Endometrial microvascular endothelial cells (primary cell): ENCODE measurements at regions not wholly inside any gene's neighbourhood (a gene's known extent, or its start where the extent isn't known, plus 50 kb on each side); places are given as distances from the start of the nearest gene placed in this dataset.

Experiments used
- in situ Hi-C: cut with HindIII; loops from 2 replicates; pipeline ENCODE4 v1.10.0; 2017; ENCODE audit warnings: low sequenced_read_pairs, low pct_unique_long_range_greater_than_20kb; ENCODE audit errors: inconsistent ontology term

GRCh38 chr3:104785947-104786346 lies 580.8 kb upstream of the ALCAM start:
- in situ Hi-C loops = no loop called here

GRCh38 chr3:104787306-104787705 lies 579.4 kb upstream of the ALCAM start:
- in situ Hi-C loops = no loop called here

- in situ Hi-C loops = no loop called here
Observed at GRCh38 chr3:104788807-104789206, 577.9 kb upstream of the ALCAM start.

GRCh38 chr3:104791331-104791730 lies 575.4 kb upstream of the ALCAM start:
- in situ Hi-C loops = no loop called here

GRCh38 chr3:104796556-104796955 lies 570.2 kb upstream of the ALCAM start:
- in situ Hi-C loops = no loop called here

- in situ Hi-C loops = no loop called here
Observed at GRCh38 chr3:104805042-104805441, 561.7 kb upstream of the ALCAM start.

DNA sequence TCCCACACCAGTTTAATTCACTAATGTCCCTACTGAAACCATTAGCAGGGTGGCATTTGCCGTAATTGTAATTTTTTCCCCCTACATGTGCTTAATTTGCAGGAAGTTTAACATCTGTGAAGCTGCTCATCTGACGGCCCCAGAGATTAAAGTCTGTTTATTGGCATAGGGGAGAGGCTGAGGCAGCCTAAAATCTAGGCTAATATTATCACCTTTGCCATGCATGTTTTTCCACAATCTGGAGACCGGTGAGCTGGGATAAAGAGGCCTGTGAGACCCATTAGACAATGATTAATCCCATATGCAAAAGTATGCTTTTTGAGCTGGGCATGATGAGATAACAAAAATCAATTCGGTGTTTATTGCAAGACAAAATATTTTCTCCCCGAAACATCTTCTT lies 561.2 kb upstream of the ALCAM start:
- in situ Hi-C loops = no loop called here

- in situ Hi-C loops = no loop called here
Observed at GRCh38 chr3:104810896-104811295, 555.8 kb upstream of the ALCAM start.

DNA sequence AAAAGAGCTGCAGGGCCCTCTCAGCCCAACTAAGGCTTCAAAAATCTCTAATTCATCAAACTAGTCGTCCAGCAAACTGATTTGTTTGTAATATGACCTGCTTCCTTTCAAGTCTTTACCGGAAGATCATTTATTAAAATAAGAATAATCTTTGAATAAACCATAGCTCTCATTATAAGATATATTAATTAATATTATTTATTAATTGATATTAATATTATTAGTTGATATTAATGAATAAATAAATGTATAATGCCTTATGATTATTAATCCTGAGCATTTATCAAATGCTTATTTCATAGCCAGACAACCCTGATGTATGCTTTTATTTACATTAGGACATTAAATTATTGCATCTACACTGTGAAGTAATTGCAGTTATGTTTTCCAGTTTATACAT lies 550.7 kb upstream of the ALCAM start:
- in situ Hi-C loops = no loop called here

DNA sequence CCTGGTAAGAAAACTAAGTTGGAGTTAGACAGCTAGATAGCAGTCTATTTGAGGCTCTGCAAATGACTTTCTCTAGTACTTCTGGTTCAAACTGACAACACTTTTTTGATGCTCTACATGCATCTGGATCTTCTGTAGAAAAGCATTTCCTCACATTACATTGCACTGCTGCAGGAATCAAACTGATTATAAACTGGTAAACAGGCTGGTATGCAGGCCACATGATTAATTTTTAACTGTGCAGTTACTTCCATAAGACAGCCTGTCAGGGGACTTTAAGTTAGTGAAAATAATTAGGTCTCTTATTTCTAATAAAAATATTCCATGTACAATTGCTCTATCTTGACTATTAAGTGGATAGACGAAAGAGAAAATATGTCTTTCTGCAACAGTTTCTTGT lies 550.0 kb upstream of the ALCAM start:
- in situ Hi-C loops = no loop called here

GRCh38 chr3:104819333-104819732 lies 547.4 kb upstream of the ALCAM start:
- in situ Hi-C loops = no loop called here

DNA sequence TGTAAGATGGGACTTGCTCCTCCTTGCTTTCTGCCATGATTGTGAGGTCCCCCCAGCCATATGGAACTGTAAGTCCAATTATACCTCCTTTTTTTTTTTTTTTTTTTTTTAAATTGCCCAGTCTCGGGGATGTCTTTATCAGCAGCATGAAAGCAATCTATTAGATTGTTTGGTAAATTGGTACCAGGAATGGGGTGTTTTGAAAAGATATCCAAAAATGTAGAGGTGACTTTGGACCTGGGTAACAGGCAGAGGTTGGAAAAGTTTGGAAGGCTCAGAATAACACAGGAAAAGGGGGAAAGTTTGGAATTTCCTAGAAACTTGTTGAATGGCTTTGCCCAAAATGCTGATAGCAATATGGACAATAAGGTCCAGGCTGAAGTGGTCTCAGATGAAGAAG lies 545.8 kb upstream of the ALCAM start:
- in situ Hi-C loops = no loop called here

DNA sequence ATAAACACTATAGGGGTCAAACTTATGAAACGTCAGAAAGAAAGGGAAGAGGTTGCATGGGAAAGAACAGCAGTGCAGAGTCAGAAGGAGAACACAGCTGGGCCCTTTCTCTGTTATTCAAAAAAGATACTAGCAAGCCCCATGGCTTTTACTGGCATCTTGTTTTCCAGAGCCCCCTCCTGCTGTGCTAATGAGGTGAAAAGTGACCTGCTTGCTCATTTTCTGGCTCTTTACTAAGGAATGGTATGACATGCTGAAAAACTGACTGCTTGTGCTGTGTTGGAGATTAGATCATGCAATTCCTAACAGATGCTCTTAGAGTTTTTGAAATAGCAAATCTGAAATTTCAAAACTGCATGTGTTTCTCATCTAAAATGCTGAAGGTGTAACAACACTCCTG lies 541.6 kb upstream of the ALCAM start:
- in situ Hi-C loops = no loop called here

DNA sequence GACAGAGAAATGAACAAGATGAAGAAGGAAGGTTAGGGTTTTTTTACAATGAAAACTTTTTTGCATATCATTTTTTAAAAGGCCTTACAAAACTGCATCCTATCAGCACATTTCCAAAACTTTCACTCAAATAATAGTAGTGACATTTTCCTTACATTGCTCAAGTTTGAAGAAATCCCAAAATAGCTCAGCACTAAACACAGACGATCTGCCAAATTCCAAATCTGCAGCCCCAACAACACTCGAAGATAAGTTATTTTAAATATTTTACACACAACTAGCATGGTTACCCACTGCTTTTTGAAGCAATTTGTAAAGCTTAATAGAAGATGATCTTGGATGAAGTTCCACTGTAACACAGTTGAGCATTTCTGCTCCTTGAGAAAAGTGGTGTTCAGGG lies 535.6 kb upstream of the ALCAM start:
- in situ Hi-C loops = no loop called here

DNA sequence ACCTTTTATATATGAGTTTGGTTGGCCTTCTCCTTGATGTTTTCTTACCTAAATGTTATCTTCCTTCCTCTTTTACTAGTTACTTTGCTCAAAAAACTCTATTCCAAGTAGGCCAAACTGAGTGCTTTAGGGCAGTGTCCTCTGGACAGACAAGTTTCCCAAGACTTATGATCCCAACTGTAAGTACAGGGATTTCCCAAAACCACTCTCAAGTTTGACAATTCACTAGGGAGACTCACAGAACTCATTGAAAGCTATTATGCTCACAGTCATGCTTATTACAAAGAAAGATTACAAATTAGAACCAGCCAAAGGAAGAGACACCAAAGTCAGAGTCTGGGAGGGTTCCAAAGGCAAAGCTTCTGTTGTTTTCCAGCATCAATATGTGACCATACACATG lies 534.2 kb upstream of the ALCAM start:
- in situ Hi-C loops = no loop called here

GRCh38 chr3:104835376-104835775 lies 531.3 kb upstream of the ALCAM start:
- in situ Hi-C loops = no loop called here

- in situ Hi-C loops = no loop called here
Observed at GRCh38 chr3:104846270-104846669, 520.4 kb upstream of the ALCAM start.

DNA sequence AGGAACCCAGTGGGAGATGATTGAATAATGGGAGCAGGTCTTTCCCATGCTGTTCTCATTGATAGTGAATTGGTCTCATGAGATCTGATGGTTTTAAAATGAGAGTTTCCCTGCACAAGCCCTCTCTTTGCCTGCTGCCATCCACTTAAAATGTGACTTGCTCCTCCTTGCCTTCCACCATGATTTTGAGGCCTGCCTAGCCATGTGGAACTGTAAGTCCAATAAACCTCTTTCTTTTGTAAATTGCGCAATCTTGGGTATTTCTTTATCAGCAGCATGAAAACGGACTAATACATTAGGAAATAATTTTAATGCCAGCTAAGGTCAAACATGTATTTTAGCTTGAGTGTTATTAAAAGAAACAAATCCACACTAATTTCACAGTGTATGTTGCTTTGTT lies 517.6 kb upstream of the ALCAM start:
- in situ Hi-C loops = no loop called here

DNA sequence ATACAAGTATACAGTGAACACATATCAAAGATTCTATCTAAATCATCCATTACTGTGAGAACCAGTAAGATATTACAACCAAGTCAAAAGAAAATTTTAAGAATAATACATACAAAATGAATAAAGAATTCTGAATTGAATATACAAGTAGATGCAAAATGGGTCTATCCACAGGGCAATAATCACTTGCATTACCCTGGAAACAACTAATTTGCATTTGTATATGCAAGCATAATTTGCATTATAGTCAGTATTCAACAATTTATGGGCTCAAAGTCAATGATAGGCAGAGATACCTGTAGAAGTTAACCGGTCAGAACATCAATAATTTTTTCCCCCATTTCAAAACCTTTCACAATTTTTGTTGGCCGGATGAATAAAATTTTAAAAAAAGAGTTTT lies 512.2 kb upstream of the ALCAM start:
- in situ Hi-C loops = no loop called here

DNA sequence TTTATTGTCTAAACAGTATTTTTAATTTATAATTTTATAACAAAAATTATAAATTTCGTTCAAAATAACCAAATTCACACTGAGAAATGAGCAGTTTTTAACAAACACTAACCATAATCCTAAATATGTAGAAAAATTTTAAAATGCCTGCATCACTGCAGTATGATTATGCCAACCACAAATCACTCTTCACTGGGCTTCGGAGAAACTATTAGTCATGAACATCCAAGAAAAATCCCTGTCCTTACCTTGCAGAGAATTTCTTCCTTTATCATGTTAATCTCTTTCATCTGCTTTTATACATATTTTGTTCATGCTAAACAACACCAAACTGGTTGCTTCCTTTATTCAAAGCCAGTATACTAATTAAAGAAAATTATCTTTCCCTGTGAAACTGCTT lies 511.0 kb upstream of the ALCAM start:
- in situ Hi-C loops = no loop called here

DNA sequence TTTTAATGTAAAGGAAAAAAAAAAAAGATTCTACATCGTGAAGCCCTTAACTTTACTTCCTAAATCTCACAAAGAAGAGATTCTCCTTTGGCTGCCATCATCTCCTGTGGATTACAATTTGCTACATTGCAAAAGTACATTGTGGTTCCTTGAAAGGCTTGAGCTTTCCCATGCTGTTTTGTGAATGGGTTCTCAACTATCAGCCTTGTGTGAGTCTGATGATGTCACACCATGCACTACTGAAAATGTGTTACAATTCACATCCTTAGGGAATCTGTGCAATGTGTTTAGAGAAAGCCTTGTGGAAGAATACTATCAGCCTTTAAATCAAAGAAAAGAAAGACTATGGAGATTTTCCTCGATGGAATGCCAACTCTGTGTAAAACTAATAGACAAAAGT lies 510.0 kb upstream of the ALCAM start:
- in situ Hi-C loops = no loop called here

GRCh38 chr3:104868291-104868690 lies 498.4 kb upstream of the ALCAM start:
- in situ Hi-C loops = no loop called here
